H1 (cell line): ENCODE measurements at regions not wholly inside any gene's neighbourhood (a gene's known extent, or its start where the extent isn't known, plus 50 kb on each side); places are given as distances from the start of the nearest gene placed in this dataset.

Experiments
- CTCF ChIA-PET: fragments of 300-600 bp; sonication (Branson Sonifier 250); formaldehyde crosslinking; loops from one replicate; lab custom pipeline; 2021; ENCODE audit not compliant: partially characterized antibody; lab: Charles Lee
- POLR2A ChIA-PET: fragments of 300-600 bp; sonication (Branson Sonifier 250); formaldehyde crosslinking; loops from one replicate; lab custom pipeline; 2021; ENCODE audit warnings: inconsistent platforms; ENCODE audit not compliant: partially characterized antibody; lab: Charles Lee
- DNase-seq, 2 experiments: peaks; one replicate each; pipeline versions ENCODE4 v3.0.0 to v3.0.0-alpha.2; 2010 to 2022; ENCODE audit warnings: low spot score in 2 of 2, low read depth in 1 of 2, mixed read lengths in 1 of 2
- FAIRE-seq: peaks from 2 replicates; lab custom pipeline; 2011; peaks lifted over from hg19 to GRCh38; lab: Jason Lieb, UNC
- H2AFZ ChIP-seq: 2 replicates; pipeline ENCODE4 v1.8.1; 2012; ENCODE audit warnings: low read length, inconsistent platforms
- H2AK5ac ChIP-seq: 2 replicates; pipeline ENCODE4 v1.6.1; 2013; ENCODE audit warnings: low read depth, low read length
- H2BK120ac ChIP-seq: replicated peaks from 2 replicates; pipeline ENCODE3; 2013; ENCODE audit warnings: low read depth, low read length, inconsistent platforms
- H2BK12ac ChIP-seq: 2 replicates; pipeline ENCODE4 v1.6.1; 2013; ENCODE audit warnings: low read depth, low read length
- H2BK15ac ChIP-seq: 2 replicates; pipeline ENCODE4 v1.6.1; 2013; ENCODE audit warnings: low read length
- H2BK20ac ChIP-seq: 2 replicates; pipeline ENCODE4 v1.6.1; 2013; ENCODE audit warnings: low read length
- H2BK5ac ChIP-seq: 2 replicates; pipeline ENCODE4 v1.6.1; 2013; ENCODE audit warnings: low read depth, low read length
- H3K14ac ChIP-seq: 2 replicates; pipeline ENCODE4 v1.6.1; 2013; ENCODE audit warnings: inconsistent platforms; ENCODE audit not compliant: insufficient read length
- H3K18ac ChIP-seq: 2 replicates; pipeline ENCODE4 v1.6.1; 2013; ENCODE audit warnings: low read length; ENCODE audit errors: extremely low read depth
- H3K23ac ChIP-seq: 2 replicates; pipeline ENCODE4 v1.6.1; 2013; ENCODE audit warnings: inconsistent platforms; ENCODE audit not compliant: insufficient read length
- H3K23me2 ChIP-seq: 2 replicates; pipeline ENCODE4 v1.6.1; 2013; ENCODE audit warnings: low read depth, low read length
- H3K27ac ChIP-seq: 2 replicates; pipeline ENCODE4 v1.6.1; 2011; ENCODE audit warnings: low read depth, low read length, inconsistent platforms
- H3K27me3 ChIP-seq, 4 experiments: replicated peaks in 1 of 4; 1 replicate in 1 of 4; 2 replicates in 3 of 4; pipeline versions ENCODE4 v1.6.1 to v1.8.1; 2011 to 2013; ENCODE audit warnings: low read length in 3 of 4, mild to moderate bottlenecking in 3 of 4, inconsistent platforms in 2 of 4, mixed read lengths in 2 of 4, moderate library complexity in 1 of 4; ENCODE audit not compliant: control insufficient read depth in 3 of 4, insufficient read depth in 3 of 4; ENCODE audit errors: extremely low read depth in 1 of 4
- H3K36me3 ChIP-seq, 4 experiments: 2 replicates each; pipeline versions ENCODE4 v1.6.1 to v1.8.1; 2011 to 2013; ENCODE audit warnings: mild to moderate bottlenecking in 4 of 4, low read length in 3 of 4, moderate library complexity in 2 of 4, control low read depth in 1 of 4, inconsistent platforms in 1 of 4; ENCODE audit not compliant: insufficient read depth in 4 of 4, control insufficient read depth in 2 of 4
- H3K4ac ChIP-seq: replicated peaks from 2 replicates; pipeline ENCODE3; 2013; ENCODE audit warnings: low read length, low read depth, mixed read lengths, inconsistent platforms; ENCODE audit not compliant: insufficient read length
- H3K4me1 ChIP-seq, 4 experiments: replicated peaks in 1 of 4; 1 replicate in 1 of 4; 2 replicates in 3 of 4; pipeline versions ENCODE4 v1.6.1 to v1.8.1; 2011 to 2013; ENCODE audit warnings: low read length in 3 of 4, inconsistent platforms in 2 of 4, mixed read lengths in 1 of 4; ENCODE audit not compliant: insufficient read depth in 4 of 4, control insufficient read depth in 3 of 4
- H3K4me2 ChIP-seq, 2 experiments: 2 replicates each; pipeline versions ENCODE4 v1.6.1 to v1.8.1; 2011 to 2013; ENCODE audit warnings: low read depth in 2 of 2, low read length in 2 of 2, control low read depth in 1 of 2, inconsistent platforms in 1 of 2, mild to moderate bottlenecking in 1 of 2; ENCODE audit not compliant: insufficient read depth in 1 of 2
- H3K4me3 ChIP-seq, 4 experiments: fragments of 200-600, 300-600 bp in 1 of 4; sonication (generic), shearing (Covaris generic), sonication (Bioruptor Twin) in 1 of 4; 2 replicates each; pipeline versions ENCODE4 v1.5.1 to v1.8.1; 2011 to 2016; ENCODE audit warnings: low read length in 4 of 4, low read depth in 3 of 4, control low read depth in 2 of 4, inconsistent platforms in 2 of 4, mild to moderate bottlenecking in 2 of 4, mixed read lengths in 1 of 4, moderate library complexity in 1 of 4; ENCODE audit not compliant: insufficient read depth in 2 of 4; ENCODE audit errors: extremely low read depth in 1 of 4
- H3K56ac ChIP-seq: replicated peaks from 2 replicates; pipeline ENCODE3; 2013; ENCODE audit warnings: low read depth, mild to moderate bottlenecking, mixed read lengths, low read length, inconsistent platforms; ENCODE audit not compliant: insufficient read length
- H3K79me1 ChIP-seq: 2 replicates; pipeline ENCODE4 v1.6.1; 2013; ENCODE audit warnings: low read depth, low read length, control low read depth
- H3K79me2 ChIP-seq, 2 experiments: 2 replicates each; pipeline versions ENCODE4 v1.6.1 to v1.8.1; 2012 to 2013; ENCODE audit warnings: low read length in 2 of 2, mild to moderate bottlenecking in 2 of 2, inconsistent platforms in 1 of 2; ENCODE audit not compliant: insufficient read depth in 2 of 2, control insufficient read depth in 1 of 2
- H3K9ac ChIP-seq, 4 experiments: replicated peaks in 1 of 4; 1 replicate in 1 of 4; 2 replicates in 3 of 4; pipeline versions ENCODE4 v1.6.1 to v1.8.1; 2011 to 2013; ENCODE audit warnings: low read depth in 3 of 4, low read length in 3 of 4, control low read depth in 2 of 4, mild to moderate bottlenecking in 2 of 4, moderate library complexity in 2 of 4, inconsistent platforms in 1 of 4; ENCODE audit errors: extremely low read depth in 1 of 4
- H3K9me3 ChIP-seq, 2 experiments: 2 replicates each; pipeline versions ENCODE4 v1.6.1 to v1.8.1; 2012 to 2013; ENCODE audit warnings: mild to moderate bottlenecking in 2 of 2, moderate library complexity in 2 of 2, control low read depth in 1 of 2, inconsistent platforms in 1 of 2, low read depth in 1 of 2, low read length in 1 of 2, mixed read lengths in 1 of 2; ENCODE audit not compliant: insufficient read depth in 2 of 2
- H4K20me1 ChIP-seq, 2 experiments: replicated peaks in 1 of 2; 2 replicates each; pipeline versions ENCODE3 to v1.8.1; 2011 to 2013; ENCODE audit warnings: inconsistent platforms in 2 of 2, low read length in 2 of 2, mild to moderate bottlenecking in 1 of 2; ENCODE audit not compliant: insufficient read depth in 2 of 2, control insufficient read depth in 1 of 2
- H4K5ac ChIP-seq: 2 replicates; pipeline ENCODE4 v1.6.1; 2013; ENCODE audit warnings: low read length, low read depth, mixed read lengths, inconsistent platforms; ENCODE audit not compliant: insufficient read length
- H4K8ac ChIP-seq: 2 replicates; pipeline ENCODE4 v1.8.0; 2013; ENCODE audit warnings: mild to moderate bottlenecking, moderate library complexity, low read length, inconsistent platforms; ENCODE audit not compliant: insufficient read depth; ENCODE audit errors: extremely low read depth
- H4K91ac ChIP-seq: replicated peaks from 2 replicates; pipeline ENCODE3; 2013; ENCODE audit warnings: low read length, mixed read lengths, inconsistent platforms; ENCODE audit not compliant: insufficient read length
- WGBS, 2 experiments: shearing (Covaris generic) in 1 of 2; methylation state at CpG; one replicate each; pipeline versions ENCODE4 v1.1.6 to v1.1.7; 2013 to 2015; ENCODE audit warnings: low lambda C conversion rate in 2 of 2, mixed read lengths in 2 of 2, inconsistent platforms in 1 of 2, low coverage in 1 of 2, missing lambda C conversion rate in 1 of 2; ENCODE audit not compliant: insufficient replicate concordance in 2 of 2, insufficient coverage in 1 of 2, insufficient read length in 1 of 2; ENCODE audit errors: extremely low coverage in 1 of 2, missing lambda C conversion rate in 1 of 2; 5-methylcytosine and 5-hydroxymethylcytosine counted together
- TF ChIP-seq, protein P1 (sequence below): fragments of 300-600 bp; sonication (generic); IDR thresholded peaks from 2 replicates; pipeline ENCODE4 v1.7.1; 2012; ENCODE audit warnings: low read length, moderate library complexity, mild to moderate bottlenecking, inconsistent platforms; ENCODE audit not compliant: insufficient replicate concordance

DNA sequence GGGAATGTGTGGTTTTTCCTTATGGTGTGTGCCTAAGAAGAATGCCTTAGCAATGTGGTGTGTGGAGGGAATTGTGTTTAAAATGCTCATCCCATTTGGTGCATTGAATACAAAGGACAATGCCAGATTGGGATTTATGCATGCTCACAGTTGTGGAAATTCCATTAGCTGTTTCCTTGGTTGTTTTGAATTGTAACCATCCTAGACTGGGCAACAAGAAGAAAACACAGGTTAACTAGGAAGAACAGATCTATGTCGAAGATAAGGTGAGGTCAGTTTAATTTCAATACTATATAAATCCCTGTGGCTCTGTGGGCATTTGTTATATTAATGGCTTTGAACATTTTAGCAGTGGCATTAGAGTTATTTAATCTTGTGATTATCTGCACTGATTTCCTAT, 266.8 kb downstream of the MAT2B start:
- Histone ChIP-seq H3K79me1 (no peaks in the 10 kb centered on the region), H2BK120ac (no peak overlapping the region), H2AK5ac (no peak overlapping the region), H3K4ac (no peak overlapping the region), H4K20me1 (no peaks in the 10 kb centered on the region), H2BK15ac (no peak overlapping the region), H4K91ac (no peak overlapping the region), H3K4me1 (no peaks in the 10 kb centered on the region), H3K4me3 (no peak overlapping the region), H3K9ac (no peak overlapping the region), H2BK20ac (no peak overlapping the region), H2BK5ac (no peak overlapping the region), H3K79me2 (no peaks in the 10 kb centered on the region), H3K4me2 (no peak overlapping the region), H4K5ac (no peak overlapping the region), H3K23me2 (no peaks in the 10 kb centered on the region), H3K56ac (no peak overlapping the region), H3K9me3 (no peaks in the 10 kb centered on the region), H2BK12ac (no peak overlapping the region), H3K18ac (no peak overlapping the region), H4K8ac (no peak overlapping the region), H2AFZ (no peak overlapping the region), H3K14ac (no peak overlapping the region), H3K27ac (no peak overlapping the region; the same call in 1 of the 2 replicates), H3K36me3 (no peaks in the 10 kb centered on the region), H3K27me3 (no peaks in the 10 kb centered on the region), H3K23ac (no peak overlapping the region)
- WGBS, 2 experiments, result 89% methylated on average over 1 of the region's 1 CpG; no CpG with 5 or more reads in 1 of the 2 experiments
- FAIRE-seq (no peak), DNase-seq (no peak)
- CTCF ChIA-PET, result interaction anchor here (0.7 to 1.4 kb wide), 2 partner anchors 41 to 75 kb away, joined by 3 read pairs; no protein-coding TSS in a partner anchor
- POLR2A ChIA-PET, result no interaction called here
- TF ChIP-seq, protein P1, sequence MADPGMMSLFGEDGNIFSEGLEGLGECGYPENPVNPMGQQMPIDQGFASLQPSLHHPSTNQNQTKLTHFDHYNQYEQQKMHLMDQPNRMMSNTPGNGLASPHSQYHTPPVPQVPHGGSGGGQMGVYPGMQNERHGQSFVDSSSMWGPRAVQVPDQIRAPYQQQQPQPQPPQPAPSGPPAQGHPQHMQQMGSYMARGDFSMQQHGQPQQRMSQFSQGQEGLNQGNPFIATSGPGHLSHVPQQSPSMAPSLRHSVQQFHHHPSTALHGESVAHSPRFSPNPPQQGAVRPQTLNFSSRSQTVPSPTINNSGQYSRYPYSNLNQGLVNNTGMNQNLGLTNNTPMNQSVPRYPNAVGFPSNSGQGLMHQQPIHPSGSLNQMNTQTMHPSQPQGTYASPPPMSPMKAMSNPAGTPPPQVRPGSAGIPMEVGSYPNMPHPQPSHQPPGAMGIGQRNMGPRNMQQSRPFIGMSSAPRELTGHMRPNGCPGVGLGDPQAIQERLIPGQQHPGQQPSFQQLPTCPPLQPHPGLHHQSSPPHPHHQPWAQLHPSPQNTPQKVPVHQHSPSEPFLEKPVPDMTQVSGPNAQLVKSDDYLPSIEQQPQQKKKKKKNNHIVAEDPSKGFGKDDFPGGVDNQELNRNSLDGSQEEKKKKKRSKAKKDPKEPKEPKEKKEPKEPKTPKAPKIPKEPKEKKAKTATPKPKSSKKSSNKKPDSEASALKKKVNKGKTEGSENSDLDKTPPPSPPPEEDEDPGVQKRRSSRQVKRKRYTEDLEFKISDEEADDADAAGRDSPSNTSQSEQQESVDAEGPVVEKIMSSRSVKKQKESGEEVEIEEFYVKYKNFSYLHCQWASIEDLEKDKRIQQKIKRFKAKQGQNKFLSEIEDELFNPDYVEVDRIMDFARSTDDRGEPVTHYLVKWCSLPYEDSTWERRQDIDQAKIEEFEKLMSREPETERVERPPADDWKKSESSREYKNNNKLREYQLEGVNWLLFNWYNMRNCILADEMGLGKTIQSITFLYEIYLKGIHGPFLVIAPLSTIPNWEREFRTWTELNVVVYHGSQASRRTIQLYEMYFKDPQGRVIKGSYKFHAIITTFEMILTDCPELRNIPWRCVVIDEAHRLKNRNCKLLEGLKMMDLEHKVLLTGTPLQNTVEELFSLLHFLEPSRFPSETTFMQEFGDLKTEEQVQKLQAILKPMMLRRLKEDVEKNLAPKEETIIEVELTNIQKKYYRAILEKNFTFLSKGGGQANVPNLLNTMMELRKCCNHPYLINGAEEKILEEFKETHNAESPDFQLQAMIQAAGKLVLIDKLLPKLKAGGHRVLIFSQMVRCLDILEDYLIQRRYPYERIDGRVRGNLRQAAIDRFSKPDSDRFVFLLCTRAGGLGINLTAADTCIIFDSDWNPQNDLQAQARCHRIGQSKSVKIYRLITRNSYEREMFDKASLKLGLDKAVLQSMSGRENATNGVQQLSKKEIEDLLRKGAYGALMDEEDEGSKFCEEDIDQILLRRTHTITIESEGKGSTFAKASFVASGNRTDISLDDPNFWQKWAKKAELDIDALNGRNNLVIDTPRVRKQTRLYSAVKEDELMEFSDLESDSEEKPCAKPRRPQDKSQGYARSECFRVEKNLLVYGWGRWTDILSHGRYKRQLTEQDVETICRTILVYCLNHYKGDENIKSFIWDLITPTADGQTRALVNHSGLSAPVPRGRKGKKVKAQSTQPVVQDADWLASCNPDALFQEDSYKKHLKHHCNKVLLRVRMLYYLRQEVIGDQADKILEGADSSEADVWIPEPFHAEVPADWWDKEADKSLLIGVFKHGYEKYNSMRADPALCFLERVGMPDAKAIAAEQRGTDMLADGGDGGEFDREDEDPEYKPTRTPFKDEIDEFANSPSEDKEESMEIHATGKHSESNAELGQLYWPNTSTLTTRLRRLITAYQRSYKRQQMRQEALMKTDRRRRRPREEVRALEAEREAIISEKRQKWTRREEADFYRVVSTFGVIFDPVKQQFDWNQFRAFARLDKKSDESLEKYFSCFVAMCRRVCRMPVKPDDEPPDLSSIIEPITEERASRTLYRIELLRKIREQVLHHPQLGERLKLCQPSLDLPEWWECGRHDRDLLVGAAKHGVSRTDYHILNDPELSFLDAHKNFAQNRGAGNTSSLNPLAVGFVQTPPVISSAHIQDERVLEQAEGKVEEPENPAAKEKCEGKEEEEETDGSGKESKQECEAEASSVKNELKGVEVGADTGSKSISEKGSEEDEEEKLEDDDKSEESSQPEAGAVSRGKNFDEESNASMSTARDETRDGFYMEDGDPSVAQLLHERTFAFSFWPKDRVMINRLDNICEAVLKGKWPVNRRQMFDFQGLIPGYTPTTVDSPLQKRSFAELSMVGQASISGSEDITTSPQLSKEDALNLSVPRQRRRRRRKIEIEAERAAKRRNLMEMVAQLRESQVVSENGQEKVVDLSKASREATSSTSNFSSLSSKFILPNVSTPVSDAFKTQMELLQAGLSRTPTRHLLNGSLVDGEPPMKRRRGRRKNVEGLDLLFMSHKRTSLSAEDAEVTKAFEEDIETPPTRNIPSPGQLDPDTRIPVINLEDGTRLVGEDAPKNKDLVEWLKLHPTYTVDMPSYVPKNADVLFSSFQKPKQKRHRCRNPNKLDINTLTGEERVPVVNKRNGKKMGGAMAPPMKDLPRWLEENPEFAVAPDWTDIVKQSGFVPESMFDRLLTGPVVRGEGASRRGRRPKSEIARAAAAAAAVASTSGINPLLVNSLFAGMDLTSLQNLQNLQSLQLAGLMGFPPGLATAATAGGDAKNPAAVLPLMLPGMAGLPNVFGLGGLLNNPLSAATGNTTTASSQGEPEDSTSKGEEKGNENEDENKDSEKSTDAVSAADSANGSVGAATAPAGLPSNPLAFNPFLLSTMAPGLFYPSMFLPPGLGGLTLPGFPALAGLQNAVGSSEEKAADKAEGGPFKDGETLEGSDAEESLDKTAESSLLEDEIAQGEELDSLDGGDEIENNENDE, result no peak
